ENCODE measurements at regions not wholly inside any gene's neighbourhood (a gene's known extent, or its start where the extent isn't known, plus 50 kb on each side); places are given as distances from the start of the nearest gene placed in this dataset.

GRCh38 chr3:46122091-46122490 is 86.0 kb downstream of the CCR1 start:
- Mint-ChIP-seq H3K36me3 (ENCODE audit: insufficient read depth, unreplicated experiment) (no peaks in the 10 kb centered on the region), H3K4me1 (ENCODE audit: insufficient read depth, unreplicated experiment) (peaks cover 6% of the 10 kb centered on the region), H3K9me3 (ENCODE audit: unreplicated experiment) (no peaks in the 10 kb centered on the region), H3K4me3 (ENCODE audit: unreplicated experiment) (no peak overlapping the region), H3K27ac (ENCODE audit: low read depth, unreplicated experiment) (no peak overlapping the region), H3K27me3 (ENCODE audit: insufficient read depth, unreplicated experiment) (no peaks in the 10 kb centered on the region)
- no peak for DNase-seq (ENCODE audit: unreplicated experiment)
- ChIA-PET CTCF (interaction anchor here (0.6 to 1.1 kb wide), 2 partner anchors 43 to 250 kb away, joined by 4 read pairs; no protein-coding TSS in a partner anchor), POLR2A (interaction anchor here (1.2 to 1.4 kb wide), 2 partner anchors 9 to 117 kb away, joined by 3 to 4 read pairs; no protein-coding TSS in a partner anchor)
- BruUV-seq (replicated peaks), result no TSS peak
- no peak for TF ChIP-seq CTCF (IDR thresholded peaks at IDR 0.05; ENCODE audit: unreplicated experiment)
- intact Hi-C loops (cut with micrococcal nuclease), result no loop called here

GRCh38 chr3:46120983-46121382 is 87.1 kb downstream of the CCR1 start:
- Mint-ChIP-seq H3K27ac (ENCODE audit: low read depth, unreplicated experiment) (no peak overlapping the region), H3K9me3 (ENCODE audit: unreplicated experiment) (no peaks in the 10 kb centered on the region), H3K27me3 (ENCODE audit: insufficient read depth, unreplicated experiment) (no peaks in the 10 kb centered on the region), H3K4me3 (ENCODE audit: unreplicated experiment) (no peak overlapping the region), H3K36me3 (ENCODE audit: insufficient read depth, unreplicated experiment) (no peaks in the 10 kb centered on the region), H3K4me1 (ENCODE audit: insufficient read depth, unreplicated experiment) (peaks cover 5% of the 10 kb centered on the region)
- DNase-seq (ENCODE audit: unreplicated experiment), result no peak
- BruUV-seq (replicated peaks), result no TSS peak
- no peak for TF ChIP-seq CTCF (IDR thresholded peaks at IDR 0.05; ENCODE audit: unreplicated experiment)
- intact Hi-C loops (cut with micrococcal nuclease), result no loop called here
- POLR2A ChIA-PET, result no interaction called here
- CTCF ChIA-PET, result no interaction called here

DNA sequence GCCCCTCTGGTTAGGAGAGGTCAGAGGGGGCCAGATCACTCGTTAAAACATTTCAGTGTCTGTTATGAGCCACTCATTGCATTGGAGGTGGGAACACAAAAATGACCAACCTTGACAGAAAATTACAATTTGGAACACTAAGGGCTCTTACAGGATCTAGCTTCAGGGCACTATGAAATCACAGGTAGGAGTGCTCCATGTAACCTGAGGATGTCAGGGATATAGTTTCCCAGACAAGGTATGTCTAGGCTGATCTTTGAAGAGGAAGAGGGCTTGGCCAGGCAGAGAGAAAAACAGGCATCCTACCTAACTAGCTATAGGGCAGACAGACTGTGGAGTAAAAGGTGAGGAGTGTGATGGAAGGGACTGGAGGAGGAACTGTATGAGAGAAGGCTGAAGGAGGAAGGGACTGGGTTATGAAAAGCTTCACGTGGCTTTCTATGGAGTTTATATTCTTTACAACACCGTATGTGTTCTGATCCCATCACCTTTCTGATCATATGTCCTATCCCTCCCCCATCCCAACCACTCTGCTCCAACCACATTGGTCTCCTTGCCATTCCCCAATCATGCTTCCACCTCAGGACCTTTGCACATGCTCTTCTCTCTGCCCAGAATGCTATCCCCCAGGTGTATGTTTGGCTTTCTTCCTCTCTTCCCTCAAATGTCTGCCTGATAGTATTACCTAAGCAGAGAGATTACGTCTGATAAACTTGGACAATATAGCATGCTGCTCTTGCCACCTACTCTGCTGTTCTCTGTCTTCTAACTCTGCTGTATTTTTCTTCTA is 88.2 kb downstream of the CCR1 start:
- Mint-ChIP-seq H3K4me1 (ENCODE audit: insufficient read depth, unreplicated experiment) (peaks cover 9% of the 10 kb centered on the region), H3K4me3 (ENCODE audit: unreplicated experiment) (no peak overlapping the region), H3K27me3 (ENCODE audit: insufficient read depth, unreplicated experiment) (no peaks in the 10 kb centered on the region), H3K9me3 (ENCODE audit: unreplicated experiment) (no peaks in the 10 kb centered on the region), H3K27ac (ENCODE audit: low read depth, unreplicated experiment) (no peak overlapping the region), H3K36me3 (ENCODE audit: insufficient read depth, unreplicated experiment) (no peaks in the 10 kb centered on the region)
- no TSS peak for BruUV-seq (replicated peaks)
- intact Hi-C loops (cut with micrococcal nuclease), result no loop called here
- ChIA-PET CTCF (interaction anchor here (0.9 kb wide), 1 partner anchor 259 kb away, joined by 3 read pairs; no protein-coding TSS in a partner anchor), POLR2A (interaction anchor here (0.6 kb wide), 1 partner anchor 66 kb away, joined by 3 read pairs; no protein-coding TSS in a partner anchor)
- no peak for DNase-seq (ENCODE audit: unreplicated experiment)
- TF ChIP-seq CTCF (IDR thresholded peaks at IDR 0.05; ENCODE audit: unreplicated experiment), result no peak

DNA sequence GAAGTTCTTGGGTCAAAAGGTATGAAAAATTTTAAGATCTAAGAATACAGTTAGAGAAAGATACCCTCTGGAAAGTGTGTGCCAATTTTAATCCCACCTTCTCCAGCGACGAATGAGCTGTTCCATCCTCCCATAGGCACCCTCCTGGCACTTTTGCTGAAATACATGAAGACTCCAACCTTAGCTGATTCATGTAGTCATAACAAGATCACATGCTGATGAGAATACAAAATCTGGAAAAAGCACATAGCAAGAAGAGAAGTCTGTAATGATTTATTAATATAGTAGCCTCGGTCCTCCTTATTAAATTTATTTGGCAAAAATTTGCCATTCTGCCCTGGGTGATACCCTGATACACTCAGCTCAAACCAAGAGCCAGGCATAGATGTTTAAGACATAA is 88.9 kb downstream of the CCR1 start:
- CTCF ChIA-PET, result interaction anchor here (0.9 kb wide), 1 partner anchor 259 kb away, joined by 3 read pairs; no protein-coding TSS in a partner anchor
- DNase-seq (ENCODE audit: unreplicated experiment), result no peak

More for the DNA sequence above, 88.9 kb downstream of the CCR1 start:
- no peak overlapping the region for H3K4me3 Mint-ChIP-seq (ENCODE audit: unreplicated experiment)
- H3K36me3 Mint-ChIP-seq (ENCODE audit: insufficient read depth, unreplicated experiment), result no peaks in the 10 kb centered on the region
- peaks cover 16% of the 10 kb centered on the region for H3K4me1 Mint-ChIP-seq (ENCODE audit: insufficient read depth, unreplicated experiment)
- intact Hi-C loops (cut with micrococcal nuclease), result no loop called here
- TF ChIP-seq CTCF (IDR thresholded peaks at IDR 0.05; ENCODE audit: unreplicated experiment), result no peak
- no peak overlapping the region for H3K27ac Mint-ChIP-seq (ENCODE audit: low read depth, unreplicated experiment)
- POLR2A ChIA-PET, result interaction anchor here (0.6 kb wide), 1 partner anchor 67 kb away, joined by 3 read pairs; no protein-coding TSS in a partner anchor
- no peaks in the 10 kb centered on the region for H3K9me3 Mint-ChIP-seq (ENCODE audit: unreplicated experiment)
- H3K27me3 Mint-ChIP-seq (ENCODE audit: insufficient read depth, unreplicated experiment), result no peaks in the 10 kb centered on the region
- BruUV-seq (replicated peaks), result no TSS peak

Measured in MCF 10A (cell line).